ENCODE measurements at regions not wholly inside any gene's neighbourhood (a gene's known extent, or its start where the extent isn't known, plus 50 kb on each side); places are given as distances from the start of the nearest gene placed in this dataset.

- no peak overlapping the region for H4K8ac ChIP-seq (ENCODE audit: low read depth, low read length)
- H3K79me2 ChIP-seq (ENCODE audit: control insufficient read depth, insufficient read depth, low read length, poor library complexity) = no peaks in the 10 kb centered on the region
- H3K18ac ChIP-seq (ENCODE audit: low read length) = no peak overlapping the region
- no peak overlapping the region for H4K91ac ChIP-seq (ENCODE audit: low read depth, low read length)
- no peak overlapping the region for H2BK120ac ChIP-seq (ENCODE audit: insufficient read depth, low read length, poor library complexity)
- no peak overlapping the region for H2AK5ac ChIP-seq (ENCODE audit: low read length)
- no peaks in the 10 kb centered on the region for H3K79me1 ChIP-seq (ENCODE audit: low read length)
- no peak overlapping the region for H3K4ac ChIP-seq (ENCODE audit: low read depth, low read length)
- H3K27ac ChIP-seq (ENCODE audit: low read depth, low read length) = no peak overlapping the region
- DNase-seq = no peak
- H3K14ac ChIP-seq (ENCODE audit: low read length) = no peak overlapping the region
- no peak overlapping the region for H2BK12ac ChIP-seq (ENCODE audit: low read length)
- no peak overlapping the region for H3K4me3 ChIP-seq (ENCODE audit: low read depth, low read length)
- no peaks in the 10 kb centered on the region for H3K27me3 ChIP-seq (ENCODE audit: insufficient read depth, low read length)
- H4K12ac ChIP-seq (ENCODE audit: low read depth, low read length) = no peak overlapping the region
- H3K4me1 ChIP-seq (ENCODE audit: control insufficient read depth in 1 of 2, insufficient read depth in 2 of 2, low read length in 2 of 2) = peaks cover 0 to 3% of the 10 kb centered on the region in 2 experiments
- no peak overlapping the region for H3K4me2 ChIP-seq (ENCODE audit: low read length)
- no peaks in the 10 kb centered on the region for H3K36me3 ChIP-seq (ENCODE audit: control insufficient read depth in 1 of 2, insufficient read depth in 2 of 2, low read length in 2 of 2)
- H2BK5ac ChIP-seq (ENCODE audit: low read depth, low read length, poor library complexity) = no peak overlapping the region
- H3K9ac ChIP-seq (ENCODE audit: low read length) = no peak overlapping the region
- no peak overlapping the region for H2AFZ ChIP-seq (ENCODE audit: insufficient read depth, low read length, poor library complexity)
- no peaks in the 10 kb centered on the region for H3K9me3 ChIP-seq (ENCODE audit: insufficient read depth, low read depth, low read length)
- WGBS (ENCODE audit: extremely low coverage, insufficient coverage, insufficient read length) = no CpG with 5 or more reads among the region's 15 CpGs
- no peak overlapping the region for H3K23ac ChIP-seq (ENCODE audit: low read length)
Observed at GRCh38 chr12:131617179-131617578, 93.7 kb upstream of the SFSWAP start.

DNA sequence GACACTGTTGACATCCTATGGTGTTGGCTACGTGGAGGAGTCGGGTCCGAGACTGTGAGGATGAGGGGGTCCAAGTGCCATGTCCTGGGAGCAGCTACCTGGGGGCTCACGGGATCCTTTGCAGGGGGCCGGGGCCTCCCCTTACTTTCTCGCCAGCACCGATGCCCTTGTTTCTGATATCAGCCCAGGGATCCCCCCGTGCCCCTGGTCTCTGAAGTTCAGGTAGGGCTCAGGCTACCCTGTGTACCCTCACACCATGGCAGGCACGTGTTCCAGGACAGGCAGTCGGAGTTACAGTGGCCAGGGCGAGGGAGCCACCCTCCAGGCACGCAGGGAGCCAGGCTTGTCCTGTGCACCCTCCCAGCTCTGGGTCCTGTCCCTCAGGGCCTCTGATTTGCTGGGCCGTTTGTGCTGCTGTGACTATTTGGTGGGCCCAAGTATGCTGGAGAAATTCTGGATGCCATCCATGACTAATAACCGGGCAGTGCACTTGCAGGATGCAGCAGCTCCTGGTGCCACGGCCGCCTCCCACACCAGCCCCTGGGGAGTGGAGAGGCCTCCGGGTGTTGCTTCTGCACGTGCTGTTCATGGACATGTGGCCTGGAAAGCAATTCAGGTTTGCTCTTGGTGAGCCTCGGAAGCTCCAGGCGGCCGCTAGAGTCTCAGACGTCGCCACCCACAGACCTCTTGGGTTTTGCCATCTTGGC, 93.1 kb upstream of the SFSWAP start:
- H3K27ac ChIP-seq (ENCODE audit: low read depth, low read length) = no peak overlapping the region
- no peak overlapping the region for H4K12ac ChIP-seq (ENCODE audit: low read depth, low read length)
- no peak overlapping the region for H4K8ac ChIP-seq (ENCODE audit: low read depth, low read length)
- peaks cover 0 to 3% of the 10 kb centered on the region in 2 experiments for H3K4me1 ChIP-seq (ENCODE audit: control insufficient read depth in 1 of 2, insufficient read depth in 2 of 2, low read length in 2 of 2)
- H3K9me3 ChIP-seq (ENCODE audit: insufficient read depth, low read depth, low read length) = no peaks in the 10 kb centered on the region
- no peak overlapping the region for H2AFZ ChIP-seq (ENCODE audit: insufficient read depth, low read length, poor library complexity)
- H3K4ac ChIP-seq (ENCODE audit: low read depth, low read length) = no peak overlapping the region
- H3K27me3 ChIP-seq (ENCODE audit: insufficient read depth, low read length) = no peaks in the 10 kb centered on the region
- no peak overlapping the region for H3K9ac ChIP-seq (ENCODE audit: low read length)
- H3K36me3 ChIP-seq (ENCODE audit: control insufficient read depth in 1 of 2, insufficient read depth in 2 of 2, low read length in 2 of 2) = no peaks in the 10 kb centered on the region
- H3K79me1 ChIP-seq (ENCODE audit: low read length) = no peaks in the 10 kb centered on the region
- no peak overlapping the region for H3K4me3 ChIP-seq (ENCODE audit: low read depth, low read length)
- WGBS (ENCODE audit: extremely low coverage, insufficient coverage, insufficient read length) = no CpG with 5 or more reads among the region's 23 CpGs
- H2AK5ac ChIP-seq (ENCODE audit: low read length) = no peak overlapping the region
- no peak overlapping the region for H2BK5ac ChIP-seq (ENCODE audit: low read depth, low read length, poor library complexity)
- H3K79me2 ChIP-seq (ENCODE audit: control insufficient read depth, insufficient read depth, low read length, poor library complexity) = no peaks in the 10 kb centered on the region
- no peak overlapping the region for H2BK12ac ChIP-seq (ENCODE audit: low read length)
- H2BK120ac ChIP-seq (ENCODE audit: insufficient read depth, low read length, poor library complexity) = no peak overlapping the region
- H3K18ac ChIP-seq (ENCODE audit: low read length) = no peak overlapping the region
- no peak overlapping the region for H3K14ac ChIP-seq (ENCODE audit: low read length)
- H3K23ac ChIP-seq (ENCODE audit: low read length) = no peak overlapping the region
- DNase-seq = no peak
- H3K4me2 ChIP-seq (ENCODE audit: low read length) = no peak overlapping the region
- no peak overlapping the region for H4K91ac ChIP-seq (ENCODE audit: low read depth, low read length)

DNA sequence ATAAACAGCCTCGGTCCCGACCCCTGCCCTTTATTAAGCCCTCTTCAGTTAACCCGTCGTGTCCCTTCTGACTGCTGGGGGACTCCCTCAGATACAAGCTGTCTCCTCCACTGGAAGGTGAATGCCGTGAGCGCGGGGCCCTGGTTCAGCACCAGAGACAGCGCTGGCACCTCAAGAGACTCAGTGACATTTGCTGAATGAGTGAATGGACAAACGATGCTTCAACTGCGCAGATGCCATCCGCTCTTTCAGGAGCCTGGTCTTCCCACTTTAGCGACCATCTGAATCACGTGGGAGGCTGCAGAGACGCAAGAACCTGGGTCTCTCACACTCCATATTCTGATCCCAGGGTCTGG, 92.6 kb upstream of the SFSWAP start:
- peak in 1 of 2 donors; percentile 16 for DNase-seq
- Histone ChIP-seq H3K23ac (ENCODE audit: low read length) (no peak overlapping the region), H3K36me3 (ENCODE audit: control insufficient read depth in 1 of 2, insufficient read depth in 2 of 2, low read length in 2 of 2) (no peaks in the 10 kb centered on the region), H3K79me2 (ENCODE audit: control insufficient read depth, insufficient read depth, low read length, poor library complexity) (no peaks in the 10 kb centered on the region), H3K4ac (ENCODE audit: low read depth, low read length) (no peak overlapping the region), H2BK12ac (ENCODE audit: low read length) (no peak overlapping the region), H3K4me3 (ENCODE audit: low read depth, low read length) (no peak overlapping the region), H2BK5ac (ENCODE audit: low read depth, low read length, poor library complexity) (no peak overlapping the region), H3K9ac (ENCODE audit: low read length) (no peak overlapping the region), H3K4me2 (ENCODE audit: low read length) (no peak overlapping the region), H2AFZ (ENCODE audit: insufficient read depth, low read length, poor library complexity) (no peak overlapping the region), H4K91ac (ENCODE audit: low read depth, low read length) (no peak overlapping the region), H3K9me3 (ENCODE audit: insufficient read depth, low read depth, low read length) (no peaks in the 10 kb centered on the region), H2AK5ac (ENCODE audit: low read length) (no peak overlapping the region), H3K18ac (ENCODE audit: low read length) (no peak overlapping the region), H2BK120ac (ENCODE audit: insufficient read depth, low read length, poor library complexity) (no peak overlapping the region), H3K14ac (ENCODE audit: low read length) (no peak overlapping the region), H3K79me1 (ENCODE audit: low read length) (no peaks in the 10 kb centered on the region), H4K8ac (ENCODE audit: low read depth, low read length) (no peak overlapping the region), H3K4me1 (ENCODE audit: control insufficient read depth in 1 of 2, insufficient read depth in 2 of 2, low read length in 2 of 2) (peaks cover 0 to 3% of the 10 kb centered on the region in 2 experiments), H3K27ac (ENCODE audit: low read depth, low read length) (no peak overlapping the region), H4K12ac (ENCODE audit: low read depth, low read length) (no peak overlapping the region), H3K27me3 (ENCODE audit: insufficient read depth, low read length) (no peaks in the 10 kb centered on the region)
- no CpG with 5 or more reads among the region's 14 CpGs for WGBS (ENCODE audit: extremely low coverage, insufficient coverage, insufficient read length)

- no peaks in the 10 kb centered on the region for H3K9me3 ChIP-seq (ENCODE audit: insufficient read depth, low read depth, low read length)
- no peak overlapping the region for H3K4ac ChIP-seq (ENCODE audit: low read depth, low read length)
- no peaks in the 10 kb centered on the region for H3K79me2 ChIP-seq (ENCODE audit: control insufficient read depth, insufficient read depth, low read length, poor library complexity)
- no peak overlapping the region for H2AK5ac ChIP-seq (ENCODE audit: low read length)
- no peak overlapping the region for H3K4me2 ChIP-seq (ENCODE audit: low read length)
- H2BK5ac ChIP-seq (ENCODE audit: low read depth, low read length, poor library complexity) = no peak overlapping the region
- H3K36me3 ChIP-seq (ENCODE audit: control insufficient read depth in 1 of 2, insufficient read depth in 2 of 2, low read length in 2 of 2) = no peaks in the 10 kb centered on the region
- H3K4me1 ChIP-seq (ENCODE audit: control insufficient read depth in 1 of 2, insufficient read depth in 2 of 2, low read length in 2 of 2) = peaks cover 0 to 3% of the 10 kb centered on the region in 2 experiments
- WGBS (ENCODE audit: extremely low coverage, insufficient coverage, insufficient read length) = no CpG with 5 or more reads among the region's 6 CpGs
- no peak overlapping the region for H3K18ac ChIP-seq (ENCODE audit: low read length)
- H3K27ac ChIP-seq (ENCODE audit: low read depth, low read length) = no peak overlapping the region
- H4K12ac ChIP-seq (ENCODE audit: low read depth, low read length) = no peak overlapping the region
- no peak overlapping the region for H2BK12ac ChIP-seq (ENCODE audit: low read length)
- no peaks in the 10 kb centered on the region for H3K27me3 ChIP-seq (ENCODE audit: insufficient read depth, low read length)
- no peak overlapping the region for H2AFZ ChIP-seq (ENCODE audit: insufficient read depth, low read length, poor library complexity)
- no peak overlapping the region for H3K9ac ChIP-seq (ENCODE audit: low read length)
- no peak for DNase-seq
- H4K91ac ChIP-seq (ENCODE audit: low read depth, low read length) = no peak overlapping the region
- no peaks in the 10 kb centered on the region for H3K79me1 ChIP-seq (ENCODE audit: low read length)
- H2BK120ac ChIP-seq (ENCODE audit: insufficient read depth, low read length, poor library complexity) = no peak overlapping the region
- no peak overlapping the region for H3K14ac ChIP-seq (ENCODE audit: low read length)
- no peak overlapping the region for H3K4me3 ChIP-seq (ENCODE audit: low read depth, low read length)
- H3K23ac ChIP-seq (ENCODE audit: low read length) = no peak overlapping the region
- no peak overlapping the region for H4K8ac ChIP-seq (ENCODE audit: low read depth, low read length)
Observed at GRCh38 chr12:131618701-131619100, 92.2 kb upstream of the SFSWAP start.

Data from trophoblast cell (in vitro differentiated cells and primary cell).